SH-SY5Y (cell line): ENCODE measurements at regions not wholly inside any gene's neighbourhood (a gene's known extent, or its start where the extent isn't known, plus 50 kb on each side); places are given as distances from the start of the nearest gene placed in this dataset.

Source experiments
- GATA2 ChIP-seq: IDR thresholded peaks from 2 replicates; pipeline ENCODE4 v1.6.1; 2011; ENCODE audit warnings: mild to moderate bottlenecking, low read depth, low read length
- GATA3 ChIP-seq: IDR thresholded peaks from 2 replicates; pipeline ENCODE4 v1.6.1; 2011; ENCODE audit warnings: low read depth, mild to moderate bottlenecking, low read length, moderate library complexity

DNA sequence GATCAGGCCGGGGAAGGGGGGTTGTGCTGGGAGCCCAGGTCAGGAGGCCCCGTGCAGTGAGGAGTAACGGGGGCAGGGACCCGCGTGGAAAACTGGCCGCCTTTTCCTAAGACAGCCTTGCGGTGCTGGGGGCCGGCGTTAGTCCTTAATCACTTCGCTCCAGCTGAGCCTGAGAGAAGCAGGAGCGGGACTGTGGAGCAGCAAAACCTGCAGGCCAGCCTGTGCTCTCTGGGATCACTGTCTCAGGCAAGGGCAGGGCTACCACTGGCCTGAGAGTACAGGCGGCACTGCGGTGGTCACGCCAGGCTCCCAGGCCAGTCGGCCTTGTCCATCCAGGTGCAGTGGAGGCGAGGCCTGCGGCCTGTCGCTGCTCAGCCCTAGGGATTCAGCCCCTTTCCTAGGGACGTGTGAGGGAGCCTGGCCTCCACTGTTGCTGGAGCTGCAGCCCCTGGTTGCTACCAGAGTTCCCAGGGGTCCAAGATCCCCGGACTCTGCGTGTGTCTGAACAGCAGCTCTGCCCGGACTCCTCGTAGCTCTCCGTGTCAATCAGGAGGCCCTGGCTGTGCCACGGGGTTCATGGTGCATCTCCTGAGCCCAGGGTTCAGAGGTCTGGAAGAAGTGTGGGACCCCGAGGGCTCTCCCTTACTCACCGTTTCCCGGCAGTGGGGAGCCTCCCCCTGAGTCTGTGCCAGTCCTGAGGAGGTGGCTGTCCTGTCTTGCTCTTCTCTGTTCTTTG, 2141.7 kb upstream of the TENM3 start:
- TF ChIP-seq GATA3: no peak
- no peak for TF ChIP-seq GATA2

DNA sequence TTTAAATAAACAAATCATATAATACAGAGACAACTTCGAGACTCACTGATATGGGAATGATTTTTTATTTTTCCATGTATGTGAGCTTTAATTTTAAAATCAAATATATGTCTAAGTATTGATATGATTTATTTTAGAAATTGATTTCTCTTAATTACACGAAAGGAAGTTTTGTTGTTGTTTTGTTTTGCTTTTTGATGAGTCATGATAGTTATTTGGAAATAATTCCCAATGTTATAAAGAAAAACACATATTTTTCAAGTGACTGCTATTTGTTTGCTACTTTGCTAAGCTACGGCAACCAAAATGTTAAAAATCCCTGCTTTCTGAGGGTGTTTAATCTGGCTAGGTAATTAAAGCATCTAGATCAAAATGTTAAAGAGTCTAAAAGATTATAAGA, 2139.4 kb upstream of the TENM3 start:
- TF ChIP-seq GATA2 (no peak), GATA3 (no peak)

DNA sequence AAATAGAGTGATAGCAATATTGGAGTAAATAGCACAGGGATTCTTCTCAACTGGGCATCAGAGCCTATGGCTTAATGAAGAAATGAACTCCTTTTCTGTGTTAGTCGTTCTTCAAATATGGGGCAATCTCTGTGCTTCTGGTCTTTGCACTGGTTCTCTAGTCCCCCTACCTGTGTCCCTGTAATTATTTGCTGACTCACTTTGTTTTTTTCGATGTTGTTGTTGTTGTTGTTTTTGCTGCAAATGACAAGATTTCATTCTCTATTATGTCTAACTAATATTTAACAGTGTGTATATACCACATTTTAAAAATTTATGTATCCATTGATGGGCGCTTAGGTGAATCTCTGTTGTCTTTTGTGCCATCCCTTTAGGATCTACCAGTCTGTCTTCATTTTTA, 2137.8 kb upstream of the TENM3 start:
- TF ChIP-seq GATA3: no peak
- no peak for TF ChIP-seq GATA2

- TF ChIP-seq GATA2 (no peak), GATA3 (no peak)
Measured at GRCh38 chr4:180106122-180106521, 2137.1 kb upstream of the TENM3 start.

DNA sequence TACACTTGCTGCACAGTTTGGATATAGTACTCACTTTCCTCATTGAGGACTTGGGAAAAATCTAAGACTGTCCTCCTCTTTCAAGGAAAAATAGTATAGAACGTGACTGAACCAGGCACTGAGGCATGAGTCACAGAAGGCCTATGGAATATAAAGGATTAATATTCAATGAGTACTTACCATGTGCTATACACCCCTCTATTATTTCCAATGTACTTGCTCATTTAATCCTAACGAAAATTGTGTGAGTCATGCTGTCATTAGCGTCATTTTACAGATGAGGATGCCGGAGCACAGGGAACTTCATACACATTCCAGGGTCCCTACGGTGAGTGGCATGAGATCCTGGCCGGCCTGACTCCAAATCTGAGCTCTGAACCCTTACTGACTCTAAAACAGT, 2136.2 kb upstream of the TENM3 start:
- TF ChIP-seq GATA2 (no peak), GATA3 (no peak)

DNA sequence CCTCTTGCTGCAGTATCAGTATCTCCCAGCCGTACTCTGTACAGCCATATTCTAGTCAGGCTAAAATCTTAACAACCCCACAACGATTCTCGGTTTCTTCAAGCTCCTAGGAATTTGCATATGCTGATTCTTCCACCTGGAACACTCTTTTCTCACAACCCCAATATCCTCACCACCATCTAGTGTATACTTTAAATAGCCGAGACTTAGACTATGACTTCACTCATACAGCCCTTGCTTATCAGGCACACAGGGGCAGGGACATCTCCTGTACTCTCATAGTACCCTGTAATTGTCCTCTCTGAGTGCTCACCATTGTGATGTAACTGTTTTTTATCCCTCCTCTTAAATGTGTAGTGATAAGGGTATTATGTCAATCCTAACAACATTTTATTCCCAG, 2126.4 kb upstream of the TENM3 start:
- no peak for TF ChIP-seq GATA2
- TF ChIP-seq GATA3: no peak

DNA sequence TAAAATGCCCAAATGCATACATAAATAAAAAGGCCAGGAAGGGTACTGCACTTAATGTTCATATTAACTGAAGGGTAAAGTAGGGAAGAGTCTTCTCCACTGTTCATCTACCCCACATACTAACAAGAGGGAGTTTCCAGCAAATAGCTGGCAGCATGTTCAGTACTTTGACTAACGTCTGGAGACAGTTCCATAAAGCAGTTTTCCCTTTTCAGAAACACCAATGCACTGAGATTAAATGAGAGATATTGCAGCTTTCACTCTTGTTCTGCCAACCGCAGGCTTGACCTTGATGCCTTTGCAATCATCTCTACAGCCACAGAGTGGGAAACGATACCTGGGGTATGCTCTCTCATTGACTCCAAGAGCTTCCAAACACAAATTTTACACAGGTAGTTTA, 2123.1 kb upstream of the TENM3 start:
- TF ChIP-seq GATA3: no peak
- no peak for TF ChIP-seq GATA2

GRCh38 chr4:180134091-180134866, 2108.9 kb upstream of the TENM3 start:
- TF ChIP-seq GATA3 (no peak), GATA2 (no peak)

DNA sequence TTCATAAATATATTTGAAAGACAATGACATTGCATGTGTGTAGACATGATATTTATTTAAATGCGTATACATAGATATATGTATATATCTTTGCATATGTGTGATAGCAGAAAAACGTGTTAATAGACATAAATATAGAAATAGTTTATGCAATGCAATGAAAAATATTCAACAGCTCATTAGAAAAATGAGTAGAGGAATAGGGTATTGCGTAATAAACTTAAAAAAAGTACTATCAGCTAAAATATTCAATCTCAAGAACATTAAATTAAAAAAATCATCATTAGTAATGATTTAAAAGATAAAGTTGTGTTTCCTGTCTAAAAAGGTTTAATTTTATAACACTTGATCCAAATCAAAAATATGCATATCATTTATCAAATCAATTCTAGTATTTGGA, 2101.5 kb upstream of the TENM3 start:
- no peak for TF ChIP-seq GATA2
- TF ChIP-seq GATA3: no peak

- TF ChIP-seq GATA3: no peak
- no peak for TF ChIP-seq GATA2
Measured at GRCh38 chr4:180148737-180149136, 2094.5 kb upstream of the TENM3 start.

GRCh38 chr4:180150818-180151217, 2092.4 kb upstream of the TENM3 start:
- no peak for TF ChIP-seq GATA3
- no peak for TF ChIP-seq GATA2

GRCh38 chr4:180152831-180153230, 2090.4 kb upstream of the TENM3 start:
- TF ChIP-seq GATA3: no peak
- no peak for TF ChIP-seq GATA2

DNA sequence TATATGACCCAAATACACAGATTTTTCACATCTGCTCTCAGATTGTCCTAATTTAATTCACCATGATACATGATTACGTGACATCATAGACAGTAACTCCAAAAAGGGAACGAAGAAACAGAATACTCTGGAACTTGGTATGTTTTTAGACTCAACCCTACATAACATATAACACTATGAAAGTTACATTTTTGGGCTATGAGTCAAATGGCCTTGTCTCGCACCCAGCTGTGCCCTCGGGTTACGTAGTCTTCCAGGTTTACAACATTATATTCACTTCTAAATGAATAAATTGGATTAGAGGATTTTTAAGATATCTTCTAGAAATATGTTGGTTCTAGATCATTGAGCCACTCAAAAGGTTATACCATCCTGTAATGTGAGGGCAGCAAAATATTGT, 2089.6 kb upstream of the TENM3 start:
- TF ChIP-seq GATA2: no peak
- TF ChIP-seq GATA3: no peak

- TF ChIP-seq GATA3: no peak
- TF ChIP-seq GATA2: no peak
Measured at GRCh38 chr4:180156684-180157083, 2086.5 kb upstream of the TENM3 start.

- TF ChIP-seq GATA3 (no peak), GATA2 (no peak)
Measured at GRCh38 chr4:180160195-180160983, 2082.8 kb upstream of the TENM3 start.

GRCh38 chr4:180164799-180165198, 2078.4 kb upstream of the TENM3 start:
- TF ChIP-seq GATA3 (no peak), GATA2 (no peak)

DNA sequence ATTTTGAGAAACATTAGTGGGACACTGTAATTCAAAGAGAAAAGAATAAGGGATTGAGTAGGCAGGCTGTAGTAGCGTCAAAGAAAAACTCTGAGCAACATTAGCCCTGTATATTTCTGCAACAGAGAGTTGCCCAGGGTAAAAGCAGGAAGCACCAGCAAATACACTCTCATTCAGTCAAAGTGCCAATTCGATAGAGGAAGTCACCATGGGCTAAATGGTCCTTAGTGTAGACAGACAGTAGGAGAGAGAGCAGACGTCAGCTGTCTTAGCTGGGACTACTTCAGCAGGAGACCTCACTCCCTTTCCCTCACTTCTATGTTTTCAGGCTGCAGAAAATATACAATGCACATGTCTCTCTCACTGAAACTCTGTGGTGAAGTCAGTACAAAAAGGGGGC, 2073.8 kb upstream of the TENM3 start:
- no peak for TF ChIP-seq GATA2
- TF ChIP-seq GATA3: no peak
